Bone marrow (tissue), 2 donors: ENCODE measurements at regions not wholly inside any gene's neighbourhood (a gene's known extent, or its start where the extent isn't known, plus 50 kb on each side); places are given as distances from the start of the nearest gene placed in this dataset.
"Not testable (repeated sequence)": the region's sequence is repeated elsewhere in the genome, so short reads cannot be mapped to it uniquely, and the experiment has no call there.

Experiments
- DNase-seq, 2 donors: peaks; one replicate each; lab custom pipeline; 2025; lab: John Stamatoyannopoulos, UW

- no peak for DNase-seq
These were observed 686.4 kb downstream of the TLE1 start for GRCh38 chr9:81002906-81003305.

- no peak for DNase-seq
These were observed 687.1 kb downstream of the TLE1 start for GRCh38 chr9:81002242-81002641.

- DNase-seq, result no peak
These were observed 693.6 kb downstream of the TLE1 start for GRCh38 chr9:80995759-80996158.

- DNase-seq, result no peak
These were observed 694.5 kb downstream of the TLE1 start for GRCh38 chr9:80994892-80995291.

GRCh38 chr9:80985595-80985994 is 703.8 kb downstream of the TLE1 start:
- DNase-seq, result not testable (repeated sequence)

GRCh38 chr9:80976403-80976802 is 712.9 kb downstream of the TLE1 start:
- no peak for DNase-seq

GRCh38 chr9:80970377-80970776 is 719.0 kb downstream of the TLE1 start:
- DNase-seq, result not testable (repeated sequence)

GRCh38 chr9:80968611-80969010 is 720.7 kb downstream of the TLE1 start:
- no peak for DNase-seq

- DNase-seq, result no peak
These were observed 724.4 kb downstream of the TLE1 start for GRCh38 chr9:80964914-80965313.

GRCh38 chr9:80964374-80964773 is 725.0 kb downstream of the TLE1 start:
- DNase-seq, result no peak

- no peak for DNase-seq
These were observed 731.5 kb downstream of the TLE1 start for GRCh38 chr9:80957801-80958200.

GRCh38 chr9:80954521-80954920 is 734.8 kb downstream of the TLE1 start:
- no peak for DNase-seq

GRCh38 chr9:80952363-80952922 is 736.9 kb downstream of the TLE1 start:
- no peak for DNase-seq

- DNase-seq, result no peak
These were observed 737.7 kb downstream of the TLE1 start for GRCh38 chr9:80951675-80952074.

- DNase-seq, result no peak
These were observed 740.5 kb downstream of the TLE1 start for GRCh38 chr9:80948876-80949275.

GRCh38 chr9:80948066-80948465 is 741.3 kb downstream of the TLE1 start:
- no peak for DNase-seq

- no peak for DNase-seq
These were observed 742.7 kb downstream of the TLE1 start for GRCh38 chr9:80946496-80947170.

- no peak for DNase-seq
These were observed 743.9 kb downstream of the TLE1 start for GRCh38 chr9:80945436-80945835.

GRCh38 chr9:80937645-80938044 is 751.7 kb downstream of the TLE1 start:
- DNase-seq, result no peak

- DNase-seq, result no peak
These were observed 755.3 kb downstream of the TLE1 start for GRCh38 chr9:80934095-80934494.

GRCh38 chr9:80932947-80933780 is 756.2 kb downstream of the TLE1 start:
- no peak for DNase-seq

GRCh38 chr9:80932181-80932580 is 757.2 kb downstream of the TLE1 start:
- DNase-seq, result no peak

GRCh38 chr9:80931163-80931562 is 758.2 kb downstream of the TLE1 start:
- DNase-seq, result no peak
